ENCODE measurements at regions not wholly inside any gene's neighbourhood (a gene's known extent, or its start where the extent isn't known, plus 50 kb on each side); places are given as distances from the start of the nearest gene placed in this dataset.
"Not testable (repeated sequence)": the region's sequence is repeated elsewhere in the genome, so short reads cannot be mapped to it uniquely, and the experiment has no call there.

DNA sequence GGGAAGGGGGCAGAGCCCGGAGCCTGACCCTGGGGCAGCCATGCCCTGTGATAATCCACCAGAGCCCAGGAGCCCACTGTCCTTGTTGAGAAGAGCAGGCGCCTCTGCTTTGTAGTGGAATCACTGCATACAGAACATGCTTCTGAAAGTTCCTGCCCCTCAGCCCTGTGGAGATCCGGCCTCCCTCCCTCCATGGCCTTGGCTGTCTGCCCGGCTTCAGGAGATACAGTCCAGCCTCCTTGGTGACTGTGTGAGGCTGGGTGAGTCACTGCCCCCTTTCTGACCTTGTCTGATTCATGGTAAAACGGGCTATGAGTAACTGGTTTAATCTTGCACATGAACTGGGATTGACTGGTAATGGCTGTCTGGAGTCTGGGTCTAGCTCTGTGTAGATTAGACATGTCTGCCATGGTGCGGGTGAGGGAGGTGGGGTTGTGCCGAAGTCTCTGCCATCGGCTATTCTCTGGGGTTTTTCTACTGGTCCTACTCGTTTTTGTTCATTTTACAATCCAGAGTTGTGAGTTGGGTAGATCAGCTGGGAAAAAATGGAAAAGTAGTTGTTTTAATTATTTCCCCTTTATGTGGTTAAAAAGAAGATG, 141.2 kb downstream of the NPIPB11 start:
- TF ChIP-seq POLR2A, POLR2AphosphoS5 (IDR thresholded peaks at IDR 0.05; ENCODE audit: low read depth, low read length): not testable (repeated sequence)

Measured in GM12892 (cell line).